ENCODE measurements at regions not wholly inside any gene's neighbourhood (a gene's known extent, or its start where the extent isn't known, plus 50 kb on each side); places are given as distances from the start of the nearest gene placed in this dataset.

DNA sequence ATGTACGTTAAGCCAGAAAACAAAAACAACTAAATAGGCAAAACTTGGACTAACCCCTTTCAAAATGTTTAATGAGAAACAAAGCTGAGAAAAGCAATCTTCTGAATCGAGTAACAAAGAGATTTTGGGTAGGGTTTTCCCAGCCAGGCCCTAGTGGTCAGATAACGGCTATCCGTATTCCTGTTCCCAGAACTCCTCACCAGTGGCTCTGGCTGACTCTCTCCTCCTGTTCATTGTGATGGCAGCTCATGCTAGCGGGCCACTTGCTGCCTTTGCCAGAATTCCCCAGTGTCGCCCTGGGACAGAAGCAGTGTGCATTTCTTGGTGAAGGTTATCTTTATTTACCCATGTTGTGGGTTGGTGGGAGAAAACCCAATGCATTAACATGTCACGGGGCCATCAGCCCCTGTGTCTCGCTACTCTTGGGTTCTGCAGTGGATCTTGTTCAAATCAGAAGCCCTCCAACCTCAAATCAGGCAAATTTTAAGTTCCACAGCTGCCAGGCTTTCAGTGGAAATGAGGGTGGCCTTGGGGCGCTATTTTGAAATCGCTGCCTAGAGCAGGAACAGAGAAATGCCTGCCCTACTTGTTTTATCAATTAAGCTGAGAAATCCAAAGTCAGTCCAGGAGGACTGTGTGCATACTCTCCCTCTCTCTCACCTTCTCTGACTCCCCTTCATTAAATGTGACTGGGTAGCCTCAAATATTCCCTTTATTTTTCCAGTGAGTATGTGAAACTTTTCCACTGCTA is 164.5 kb upstream of the NPVF start:
- TF ChIP-seq POLR2A (IDR thresholded peaks at IDR 0.05) (no peak), POLR2AphosphoS5 (IDR thresholded peaks at IDR 0.05) (no peak)
- TF ChIP-seq, protein P1, sequence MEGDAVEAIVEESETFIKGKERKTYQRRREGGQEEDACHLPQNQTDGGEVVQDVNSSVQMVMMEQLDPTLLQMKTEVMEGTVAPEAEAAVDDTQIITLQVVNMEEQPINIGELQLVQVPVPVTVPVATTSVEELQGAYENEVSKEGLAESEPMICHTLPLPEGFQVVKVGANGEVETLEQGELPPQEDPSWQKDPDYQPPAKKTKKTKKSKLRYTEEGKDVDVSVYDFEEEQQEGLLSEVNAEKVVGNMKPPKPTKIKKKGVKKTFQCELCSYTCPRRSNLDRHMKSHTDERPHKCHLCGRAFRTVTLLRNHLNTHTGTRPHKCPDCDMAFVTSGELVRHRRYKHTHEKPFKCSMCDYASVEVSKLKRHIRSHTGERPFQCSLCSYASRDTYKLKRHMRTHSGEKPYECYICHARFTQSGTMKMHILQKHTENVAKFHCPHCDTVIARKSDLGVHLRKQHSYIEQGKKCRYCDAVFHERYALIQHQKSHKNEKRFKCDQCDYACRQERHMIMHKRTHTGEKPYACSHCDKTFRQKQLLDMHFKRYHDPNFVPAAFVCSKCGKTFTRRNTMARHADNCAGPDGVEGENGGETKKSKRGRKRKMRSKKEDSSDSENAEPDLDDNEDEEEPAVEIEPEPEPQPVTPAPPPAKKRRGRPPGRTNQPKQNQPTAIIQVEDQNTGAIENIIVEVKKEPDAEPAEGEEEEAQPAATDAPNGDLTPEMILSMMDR (IDR thresholded peaks at IDR 0.05), result peak in 1 of 4 experiments; percentile 18

Data from sigmoid colon (tissue), 4 donors.